Central memory CD4-positive, alpha-beta T cell (primary cell): ENCODE measurements at regions not wholly inside any gene's neighbourhood (a gene's known extent, or its start where the extent isn't known, plus 50 kb on each side); places are given as distances from the start of the nearest gene placed in this dataset.
"Not testable (repeated sequence)": the region's sequence is repeated elsewhere in the genome, so short reads cannot be mapped to it uniquely, and the experiment has no call there.

Experiments used
- DNase-seq: peaks from one replicate; pipeline ENCODE4 v3.0.0; 2022

DNA sequence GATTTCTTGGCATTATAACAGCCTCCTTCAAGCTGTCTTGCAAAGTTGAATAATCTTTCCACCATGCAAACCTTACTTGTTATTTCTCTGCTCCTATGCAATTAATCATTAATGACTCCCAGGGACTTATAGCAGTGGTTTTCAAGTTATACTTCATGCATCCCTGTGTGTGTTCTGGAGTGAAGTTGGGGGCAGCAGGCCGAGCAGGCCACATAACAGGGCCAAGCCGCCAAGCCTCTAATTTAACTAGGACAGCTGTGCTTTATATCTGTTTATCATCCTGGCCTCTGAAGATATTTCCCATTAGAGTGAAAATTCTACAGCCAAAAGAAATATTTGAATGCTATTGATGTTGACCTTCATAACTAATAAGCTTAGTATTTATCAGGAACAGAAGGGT is 133.5 kb upstream of the PAK3 start:
- no peak for DNase-seq

DNA sequence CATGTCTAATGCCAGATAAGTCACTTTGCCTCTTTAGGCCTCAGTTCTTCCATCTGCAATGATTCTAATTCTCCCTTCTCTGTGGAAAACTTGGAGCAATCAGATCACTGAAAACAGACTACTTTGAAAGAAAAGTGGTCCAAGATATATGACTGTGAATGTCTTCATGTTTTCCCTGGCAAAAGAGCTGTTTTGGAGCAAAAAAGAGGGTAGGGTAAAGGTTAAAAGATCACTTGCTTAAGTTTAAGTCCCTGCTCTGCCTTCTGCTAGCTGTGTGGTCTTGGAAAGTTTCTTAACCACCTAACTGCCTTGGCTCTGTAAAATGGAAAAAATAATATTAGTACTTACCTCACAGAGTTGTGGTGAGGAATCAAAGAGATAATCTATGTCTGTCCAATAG is 140.3 kb upstream of the PAK3 start:
- DNase-seq = no peak

DNA sequence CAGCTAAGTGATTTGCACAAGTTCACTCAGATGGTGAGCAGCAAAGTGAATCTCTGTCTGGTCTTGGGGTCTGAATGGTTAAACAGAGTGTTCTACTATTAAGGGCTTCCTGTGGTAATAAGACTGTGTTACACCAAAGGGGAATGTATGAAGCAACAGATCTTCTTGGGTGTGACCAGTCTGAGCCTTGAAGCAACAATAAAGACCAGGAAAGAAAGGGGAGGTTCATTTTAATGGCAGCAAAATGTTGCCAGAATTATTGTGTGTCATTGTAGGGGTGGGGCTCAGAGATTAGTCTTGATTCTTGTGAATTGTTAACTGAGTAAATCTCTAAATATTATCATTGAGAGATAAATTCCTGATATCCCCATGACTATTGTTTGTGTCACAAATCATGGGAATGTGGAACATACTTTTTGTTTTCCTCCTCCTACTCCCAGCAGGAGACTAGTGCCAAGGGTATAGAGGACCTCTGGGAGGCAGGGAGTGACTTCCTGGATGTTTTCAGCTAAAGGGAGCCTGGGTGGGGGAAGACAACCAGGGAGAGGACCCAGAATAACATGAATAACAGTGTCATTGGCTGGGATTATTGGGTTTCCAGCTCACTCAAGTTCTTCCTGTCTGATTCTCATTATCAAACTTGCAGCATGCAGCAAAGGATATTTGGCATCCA is 141.4 kb upstream of the PAK3 start:
- DNase-seq = no peak

DNA sequence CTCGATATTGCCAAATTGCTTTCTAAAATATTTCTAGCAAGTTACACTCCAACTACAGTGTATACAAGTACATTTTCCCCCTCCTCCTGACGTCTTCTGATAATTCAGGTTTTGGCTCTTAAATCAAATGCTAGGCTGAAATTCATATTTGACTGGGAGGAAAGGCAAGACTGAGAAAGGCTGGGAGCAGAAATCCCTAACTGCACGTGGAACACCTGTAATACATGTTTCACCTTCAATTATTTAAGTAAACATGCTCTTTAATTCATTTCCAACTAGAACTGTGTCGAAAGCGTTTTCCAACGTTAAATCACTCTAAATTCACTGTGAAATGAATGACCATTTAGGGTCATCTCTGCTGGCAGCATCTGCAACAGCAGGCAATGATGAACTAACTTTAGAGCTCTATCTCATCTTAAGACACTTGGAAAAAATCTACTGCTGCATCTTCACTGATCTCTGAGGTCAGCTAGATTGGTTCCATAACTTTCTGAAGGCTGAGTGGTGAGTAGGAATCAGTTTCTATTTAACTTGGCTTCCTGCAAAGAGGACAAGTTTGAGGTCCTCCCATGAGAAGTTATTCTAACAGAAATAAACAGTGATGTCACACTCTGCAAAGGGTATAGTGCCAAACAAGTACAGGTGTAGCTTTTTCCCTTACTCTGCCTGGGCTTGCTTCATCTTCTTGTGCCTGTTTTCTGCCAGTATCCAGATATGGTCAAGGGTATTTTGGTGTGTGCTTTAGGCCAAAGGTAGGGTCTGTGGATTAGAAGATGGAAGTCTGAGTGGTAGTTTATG is 144.3 kb upstream of the PAK3 start:
- DNase-seq = no peak

GRCh38 chrX:110944751-110945675 is 149.4 kb upstream of the CHRDL1 start:
- DNase-seq = no peak

GRCh38 chrX:110944311-110944750 is 148.7 kb upstream of the CHRDL1 start:
- no peak for DNase-seq

- DNase-seq = no peak
These were observed 146.3 kb upstream of the CHRDL1 start for GRCh38 chrX:110941906-110942305.

DNA sequence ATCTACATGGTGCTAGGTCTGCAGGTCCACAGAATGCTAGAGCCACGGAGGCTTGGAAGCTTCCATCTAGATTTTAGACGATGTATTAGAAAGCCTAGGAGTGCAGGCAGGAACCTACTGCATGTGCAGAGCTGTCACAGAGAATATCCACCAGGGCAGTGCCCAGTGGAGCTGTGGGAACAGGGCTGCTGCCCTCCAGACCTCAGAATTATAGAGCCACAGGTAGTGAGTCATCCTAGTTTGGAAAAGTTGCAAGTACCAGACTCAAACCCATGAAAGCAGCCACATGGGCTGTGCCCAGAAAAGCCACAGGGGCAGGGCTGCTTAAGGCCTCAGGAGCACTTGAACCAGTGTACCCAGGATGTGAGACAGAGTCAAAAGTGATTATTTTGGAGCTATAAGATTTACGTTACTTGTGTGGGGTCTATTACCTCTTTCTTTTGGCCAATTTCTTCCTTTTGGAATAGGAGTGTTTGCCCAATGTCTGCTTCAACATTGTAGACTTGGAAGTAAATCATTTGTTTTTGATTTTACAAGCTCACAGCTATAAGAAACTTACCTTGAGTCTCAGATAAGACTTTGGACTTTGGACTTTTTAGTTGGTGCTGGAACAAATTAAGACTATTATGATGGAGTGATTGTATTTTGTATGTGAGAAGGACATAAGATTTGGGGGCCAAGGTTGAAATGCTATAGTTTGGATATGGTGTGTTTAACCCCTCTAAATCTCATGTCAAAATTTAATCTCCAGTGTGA is 143.5 kb upstream of the CHRDL1 start:
- DNase-seq = no peak

DNA sequence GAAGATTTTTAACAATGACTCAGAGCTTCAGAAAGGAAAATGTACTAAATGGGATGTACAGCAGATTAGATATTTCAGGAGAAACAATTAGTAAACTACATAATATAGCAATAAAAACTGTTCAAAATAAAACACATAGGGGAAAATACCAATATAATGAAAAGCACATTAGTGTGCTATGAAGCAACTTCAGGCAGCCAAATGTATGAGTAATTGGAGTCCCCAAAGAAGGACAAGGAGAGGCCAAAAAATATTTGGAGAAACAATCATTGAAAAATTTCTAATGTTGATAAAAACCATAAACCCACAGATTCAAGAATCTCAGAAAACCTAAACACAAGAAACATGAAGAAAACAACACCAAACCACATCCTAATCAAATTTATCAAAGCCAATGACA is 129.3 kb upstream of the CHRDL1 start:
- DNase-seq = no peak

- no peak for DNase-seq
These were observed 125.4 kb upstream of the CHRDL1 start for GRCh38 chrX:110920991-110921390.

DNA sequence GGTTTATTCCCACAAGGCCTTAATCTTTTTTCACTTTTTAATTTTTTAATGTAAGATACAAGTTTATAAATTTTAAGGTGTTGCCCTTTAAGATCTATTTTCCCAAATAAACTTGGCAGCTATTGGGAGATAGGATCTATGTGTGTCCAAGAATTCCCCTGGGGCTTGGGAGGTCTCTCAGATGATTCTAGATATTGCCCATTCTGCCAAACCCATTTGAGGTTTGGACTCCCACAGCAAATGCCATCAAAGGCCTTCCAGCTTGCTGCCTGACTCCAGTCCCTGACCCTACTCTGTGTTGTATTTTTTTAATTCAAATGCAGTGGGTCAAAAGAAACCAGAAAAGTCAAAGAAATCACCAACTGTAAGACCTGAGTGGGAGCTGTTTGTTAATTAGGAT is 120.0 kb upstream of the CHRDL1 start:
- no peak for DNase-seq

DNA sequence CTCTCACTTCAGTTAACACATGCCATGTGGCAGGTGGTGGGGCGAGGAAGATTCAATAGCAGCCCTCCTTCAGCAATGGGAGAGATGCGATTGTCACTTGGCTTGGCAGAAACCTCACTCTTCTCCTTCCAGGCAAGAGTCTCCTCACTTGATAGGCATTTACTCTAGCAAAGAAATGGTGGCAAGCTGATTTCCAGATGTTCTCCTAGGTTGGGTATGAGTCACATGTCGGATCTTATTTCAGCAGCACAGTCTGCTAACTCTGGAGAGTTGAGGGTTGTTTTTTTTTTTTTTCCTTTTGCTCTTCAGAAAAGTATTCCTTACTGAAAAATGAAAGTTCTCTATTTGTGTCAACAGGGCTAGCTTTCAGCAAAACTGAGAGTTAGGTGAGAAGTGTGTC is 119.5 kb upstream of the CHRDL1 start:
- DNase-seq = no peak

- DNase-seq = no peak
These were observed 118.7 kb upstream of the CHRDL1 start for GRCh38 chrX:110914281-110914680.

- not testable (repeated sequence) for DNase-seq
These were observed 109.1 kb upstream of the CHRDL1 start for GRCh38 chrX:110904747-110905146.

- no peak for DNase-seq
These were observed 86.4 kb upstream of the CHRDL1 start for GRCh38 chrX:110881971-110882370.

- no peak for DNase-seq
These were observed 81.7 kb upstream of the CHRDL1 start for GRCh38 chrX:110877326-110877725.

DNA sequence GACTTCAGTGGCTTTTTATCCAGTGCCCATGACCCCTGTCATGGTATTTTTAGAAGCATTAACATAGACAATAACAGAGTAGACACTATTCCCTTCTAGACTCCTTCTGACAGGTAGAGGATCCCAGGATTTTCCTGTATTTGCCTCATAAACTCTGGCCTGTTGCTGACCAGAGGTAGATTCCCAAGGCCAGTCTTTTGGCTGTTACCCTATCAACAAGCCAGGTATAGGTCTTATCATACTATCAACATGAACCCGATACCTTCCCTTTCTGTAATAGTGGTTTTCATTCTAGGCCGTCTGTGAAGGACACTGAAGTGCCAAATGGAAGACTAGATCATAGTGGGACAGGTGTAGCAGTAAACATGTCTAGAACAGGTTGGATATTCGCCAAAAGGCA is 76.2 kb upstream of the CHRDL1 start:
- no peak for DNase-seq

GRCh38 chrX:110866421-110866820 is 70.8 kb upstream of the CHRDL1 start:
- DNase-seq = no peak

DNA sequence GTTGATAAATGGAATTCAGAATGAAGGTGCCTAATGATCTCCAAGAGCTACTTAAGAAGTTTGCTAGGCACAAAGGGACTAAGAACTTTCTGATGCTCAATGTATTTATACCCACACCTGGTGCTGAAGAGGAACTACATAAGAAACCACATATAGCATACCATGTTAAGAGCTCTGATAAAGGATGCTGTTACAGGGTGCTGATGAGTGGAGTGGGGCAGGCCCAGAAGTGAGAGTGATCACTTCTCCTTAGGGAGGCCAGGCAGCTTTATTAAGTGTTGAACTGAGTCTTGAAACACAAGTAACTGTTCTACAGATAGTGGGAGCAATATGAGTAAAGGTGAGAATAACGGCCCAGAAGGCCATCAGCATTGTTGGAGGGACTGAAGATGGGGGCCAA is 68.3 kb upstream of the CHRDL1 start:
- DNase-seq = no peak

GRCh38 chrX:110858565-110858964 is 62.9 kb upstream of the CHRDL1 start:
- DNase-seq = no peak

DNA sequence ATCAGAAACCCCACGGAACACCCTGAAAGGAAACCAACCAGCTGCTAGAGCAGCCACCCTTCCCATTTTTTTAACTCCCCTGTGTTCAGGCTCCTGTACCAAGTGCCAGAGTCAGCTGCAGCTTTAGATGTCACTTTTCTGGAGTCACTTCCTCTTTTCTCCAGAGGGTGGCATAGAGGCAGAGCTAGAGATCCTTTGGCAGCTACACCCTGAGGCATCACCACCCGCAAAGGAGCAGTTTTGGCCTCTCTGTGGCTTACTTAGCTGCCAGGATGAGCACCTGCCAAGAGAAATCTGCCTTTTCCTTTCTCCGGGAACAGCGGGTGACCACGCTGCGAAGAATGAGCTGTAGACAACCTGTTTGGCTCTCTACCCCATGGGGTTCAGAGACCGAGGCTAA is 58.0 kb upstream of the CHRDL1 start:
- no peak for DNase-seq

- DNase-seq = no peak
These were observed 56.6 kb upstream of the CHRDL1 start for GRCh38 chrX:110852180-110852579.

- no peak for DNase-seq
These were observed 56.2 kb upstream of the CHRDL1 start for GRCh38 chrX:110851780-110852179.
